ENCODE measurements at regions not wholly inside any gene's neighbourhood (a gene's known extent, or its start where the extent isn't known, plus 50 kb on each side); places are given as distances from the start of the nearest gene placed in this dataset.

- Histone ChIP-seq H3K27me3 (ENCODE audit: control insufficient read depth in 1 of 2, insufficient read depth in 1 of 2, low read length in 2 of 2) (peaks cover 0 to 4% of the 10 kb centered on the region in 2 experiments), H2BK120ac (ENCODE audit: low read depth, low read length) (no peak overlapping the region), H3K4me3 (ENCODE audit: insufficient read depth in 1 of 2, low read depth in 1 of 2, low read length in 2 of 2) (no peak overlapping the region), H3K14ac (ENCODE audit: low read length in 2 of 2) (no peak overlapping the region), H3K23ac (ENCODE audit: low read length in 2 of 2) (no peak overlapping the region), H2BK15ac (ENCODE audit: low read depth, poor library complexity, severe bottlenecking) (no peak overlapping the region), H3K79me1 (replicated peaks; ENCODE audit: low read length, poor library complexity, severe bottlenecking) (no peaks in the 10 kb centered on the region), H4K91ac (ENCODE audit: low read length) (no peak overlapping the region), H3K18ac (ENCODE audit: low read depth in 1 of 2, low read length in 2 of 2) (no peak overlapping the region), H3K9ac (ENCODE audit: low read length) (no peak overlapping the region), H3K4me2 (ENCODE audit: low read length, poor library complexity, severe bottlenecking) (no peak overlapping the region), H2BK12ac (ENCODE audit: low read length in 2 of 2) (no peak overlapping the region), H3K9me3 (ENCODE audit: control insufficient read depth, low read length) (no peaks in the 10 kb centered on the region), H3K4me1 (ENCODE audit: control insufficient read depth, insufficient read depth, low read depth, low read length) (no peaks in the 10 kb centered on the region), H3K36me3 (ENCODE audit: control insufficient read depth in 1 of 2, insufficient read depth in 2 of 2, low read depth in 1 of 2, low read length in 2 of 2) (no peaks in the 10 kb centered on the region), H3K27ac (ENCODE audit: low read length, poor library complexity, severe bottlenecking) (no peak overlapping the region), H2BK5ac (ENCODE audit: low read depth, low read length, poor library complexity, severe bottlenecking) (no peak overlapping the region), H2AFZ (ENCODE audit: low read depth, low read length) (no peak overlapping the region), H2AK5ac (ENCODE audit: low read length, severe bottlenecking) (no peak overlapping the region), H3K4ac (ENCODE audit: low read depth in 1 of 2, low read length in 2 of 2) (no peak overlapping the region), H4K8ac (ENCODE audit: low read length) (no peak overlapping the region)
- no CpG with 5 or more reads among the region's 1 CpG for WGBS
- no peak for DNase-seq
Observed at GRCh38 chr2:66674087-66674486, 239.2 kb downstream of the MEIS1 start.

- H3K4ac ChIP-seq (ENCODE audit: low read depth in 1 of 2, low read length in 2 of 2) = no peak overlapping the region
- H3K27me3 ChIP-seq (ENCODE audit: control insufficient read depth in 1 of 2, insufficient read depth in 1 of 2, low read length in 2 of 2) = peaks cover 0 to 4% of the 10 kb centered on the region in 2 experiments
- no peak overlapping the region for H3K4me3 ChIP-seq (ENCODE audit: insufficient read depth in 1 of 2, low read depth in 1 of 2, low read length in 2 of 2)
- no peak overlapping the region for H4K8ac ChIP-seq (ENCODE audit: low read length)
- H2BK15ac ChIP-seq (ENCODE audit: low read depth, poor library complexity, severe bottlenecking) = no peak overlapping the region
- no peak overlapping the region for H2AK5ac ChIP-seq (ENCODE audit: low read length, severe bottlenecking)
- H3K9me3 ChIP-seq (ENCODE audit: control insufficient read depth, low read length) = no peaks in the 10 kb centered on the region
- no peak overlapping the region for H2AFZ ChIP-seq (ENCODE audit: low read depth, low read length)
- WGBS = 75% methylated on average over 1 of the region's 1 CpG
- no peaks in the 10 kb centered on the region for H3K79me1 ChIP-seq (replicated peaks; ENCODE audit: low read length, poor library complexity, severe bottlenecking)
- H3K4me1 ChIP-seq (ENCODE audit: control insufficient read depth, insufficient read depth, low read depth, low read length) = no peaks in the 10 kb centered on the region
- no peak overlapping the region for H3K14ac ChIP-seq (ENCODE audit: low read length in 2 of 2)
- no peak overlapping the region for H2BK120ac ChIP-seq (ENCODE audit: low read depth, low read length)
- DNase-seq = no peak
- H3K36me3 ChIP-seq (ENCODE audit: control insufficient read depth in 1 of 2, insufficient read depth in 2 of 2, low read depth in 1 of 2, low read length in 2 of 2) = no peaks in the 10 kb centered on the region
- no peak overlapping the region for H3K18ac ChIP-seq (ENCODE audit: low read depth in 1 of 2, low read length in 2 of 2)
- no peak overlapping the region for H2BK5ac ChIP-seq (ENCODE audit: low read depth, low read length, poor library complexity, severe bottlenecking)
- no peak overlapping the region for H2BK12ac ChIP-seq (ENCODE audit: low read length in 2 of 2)
- no peak overlapping the region for H3K23ac ChIP-seq (ENCODE audit: low read length in 2 of 2)
- H3K9ac ChIP-seq (ENCODE audit: low read length) = no peak overlapping the region
- H4K91ac ChIP-seq (ENCODE audit: low read length) = no peak overlapping the region
- no peak overlapping the region for H3K4me2 ChIP-seq (ENCODE audit: low read length, poor library complexity, severe bottlenecking)
- H3K27ac ChIP-seq (ENCODE audit: low read length, poor library complexity, severe bottlenecking) = no peak overlapping the region
Observed at GRCh38 chr2:66675591-66675990, 240.7 kb downstream of the MEIS1 start.

- H3K4me3 ChIP-seq (ENCODE audit: insufficient read depth in 1 of 2, low read depth in 1 of 2, low read length in 2 of 2) = no peak overlapping the region
- no peak overlapping the region for H4K8ac ChIP-seq (ENCODE audit: low read length)
- H3K9ac ChIP-seq (ENCODE audit: low read length) = no peak overlapping the region
- no peak overlapping the region for H2BK15ac ChIP-seq (ENCODE audit: low read depth, poor library complexity, severe bottlenecking)
- H3K23ac ChIP-seq (ENCODE audit: low read length in 2 of 2) = no peak overlapping the region
- no peak overlapping the region for H3K4ac ChIP-seq (ENCODE audit: low read depth in 1 of 2, low read length in 2 of 2)
- no peak overlapping the region for H2BK12ac ChIP-seq (ENCODE audit: low read length in 2 of 2)
- H2AK5ac ChIP-seq (ENCODE audit: low read length, severe bottlenecking) = no peak overlapping the region
- no peaks in the 10 kb centered on the region for H3K4me1 ChIP-seq (ENCODE audit: control insufficient read depth, insufficient read depth, low read depth, low read length)
- H3K27me3 ChIP-seq (ENCODE audit: control insufficient read depth in 1 of 2, insufficient read depth in 1 of 2, low read length in 2 of 2) = no peaks in the 10 kb centered on the region
- H2BK5ac ChIP-seq (ENCODE audit: low read depth, low read length, poor library complexity, severe bottlenecking) = no peak overlapping the region
- no peaks in the 10 kb centered on the region for H3K9me3 ChIP-seq (ENCODE audit: control insufficient read depth, low read length)
- no peak overlapping the region for H3K18ac ChIP-seq (ENCODE audit: low read depth in 1 of 2, low read length in 2 of 2)
- DNase-seq = no peak
- no peak overlapping the region for H3K4me2 ChIP-seq (ENCODE audit: low read length, poor library complexity, severe bottlenecking)
- H3K79me1 ChIP-seq (replicated peaks; ENCODE audit: low read length, poor library complexity, severe bottlenecking) = no peaks in the 10 kb centered on the region
- no peak overlapping the region for H4K91ac ChIP-seq (ENCODE audit: low read length)
- H3K27ac ChIP-seq (ENCODE audit: low read length, poor library complexity, severe bottlenecking) = no peak overlapping the region
- H3K36me3 ChIP-seq (ENCODE audit: control insufficient read depth in 1 of 2, insufficient read depth in 2 of 2, low read depth in 1 of 2, low read length in 2 of 2) = no peaks in the 10 kb centered on the region
- H2AFZ ChIP-seq (ENCODE audit: low read depth, low read length) = no peak overlapping the region
- no peak overlapping the region for H3K14ac ChIP-seq (ENCODE audit: low read length in 2 of 2)
- WGBS = 52% methylated on average over 2 of the region's 2 CpGs
- no peak overlapping the region for H2BK120ac ChIP-seq (ENCODE audit: low read depth, low read length)
Observed at GRCh38 chr2:66679442-66679841, 244.5 kb downstream of the MEIS1 start.

GRCh38 chr2:66682476-66682875 lies 247.6 kb downstream of the MEIS1 start:
- H2BK15ac ChIP-seq (ENCODE audit: low read depth, poor library complexity, severe bottlenecking) = no peak overlapping the region
- H2BK120ac ChIP-seq (ENCODE audit: low read depth, low read length) = no peak overlapping the region
- no peak for DNase-seq
- H2BK12ac ChIP-seq (ENCODE audit: low read length in 2 of 2) = no peak overlapping the region
- no peaks in the 10 kb centered on the region for H3K9me3 ChIP-seq (ENCODE audit: control insufficient read depth, low read length)
- no peak overlapping the region for H3K9ac ChIP-seq (ENCODE audit: low read length)
- H3K36me3 ChIP-seq (ENCODE audit: control insufficient read depth in 1 of 2, insufficient read depth in 2 of 2, low read depth in 1 of 2, low read length in 2 of 2) = no peaks in the 10 kb centered on the region
- H3K4ac ChIP-seq (ENCODE audit: low read depth in 1 of 2, low read length in 2 of 2) = no peak overlapping the region
- H3K4me2 ChIP-seq (ENCODE audit: low read length, poor library complexity, severe bottlenecking) = no peak overlapping the region
- H3K27me3 ChIP-seq (ENCODE audit: control insufficient read depth in 1 of 2, insufficient read depth in 1 of 2, low read length in 2 of 2) = no peaks in the 10 kb centered on the region
- no peak overlapping the region for H3K18ac ChIP-seq (ENCODE audit: low read depth in 1 of 2, low read length in 2 of 2)
- no peak overlapping the region for H4K8ac ChIP-seq (ENCODE audit: low read length)
- no peaks in the 10 kb centered on the region for H3K79me1 ChIP-seq (replicated peaks; ENCODE audit: low read length, poor library complexity, severe bottlenecking)
- WGBS = 100% methylated on average over 1 of the region's 5 CpGs
- H3K4me1 ChIP-seq (ENCODE audit: control insufficient read depth, insufficient read depth, low read depth, low read length) = no peaks in the 10 kb centered on the region
- no peak overlapping the region for H4K91ac ChIP-seq (ENCODE audit: low read length)
- no peak overlapping the region for H3K4me3 ChIP-seq (ENCODE audit: insufficient read depth in 1 of 2, low read depth in 1 of 2, low read length in 2 of 2)
- no peak overlapping the region for H2AFZ ChIP-seq (ENCODE audit: low read depth, low read length)
- H3K14ac ChIP-seq (ENCODE audit: low read length in 2 of 2) = no peak overlapping the region
- no peak overlapping the region for H2AK5ac ChIP-seq (ENCODE audit: low read length, severe bottlenecking)
- no peak overlapping the region for H2BK5ac ChIP-seq (ENCODE audit: low read depth, low read length, poor library complexity, severe bottlenecking)
- H3K23ac ChIP-seq (ENCODE audit: low read length in 2 of 2) = no peak overlapping the region
- H3K27ac ChIP-seq (ENCODE audit: low read length, poor library complexity, severe bottlenecking) = no peak overlapping the region

All from mesenchymal stem cell (in vitro differentiated cells and primary cell).